HG03442 (cell line): ENCODE measurements at regions not wholly inside any gene's neighbourhood (a gene's known extent, or its start where the extent isn't known, plus 50 kb on each side); places are given as distances from the start of the nearest gene placed in this dataset.

ENCODE experiments used
- ATAC-seq: cut with Tn5 transposase; IDR thresholded peaks from one replicate; pipeline ENCODE4 v1.9.1; 2021; ENCODE audit warnings: mild to moderate bottlenecking, moderate library complexity; ENCODE audit not compliant: unreplicated experiment

DNA sequence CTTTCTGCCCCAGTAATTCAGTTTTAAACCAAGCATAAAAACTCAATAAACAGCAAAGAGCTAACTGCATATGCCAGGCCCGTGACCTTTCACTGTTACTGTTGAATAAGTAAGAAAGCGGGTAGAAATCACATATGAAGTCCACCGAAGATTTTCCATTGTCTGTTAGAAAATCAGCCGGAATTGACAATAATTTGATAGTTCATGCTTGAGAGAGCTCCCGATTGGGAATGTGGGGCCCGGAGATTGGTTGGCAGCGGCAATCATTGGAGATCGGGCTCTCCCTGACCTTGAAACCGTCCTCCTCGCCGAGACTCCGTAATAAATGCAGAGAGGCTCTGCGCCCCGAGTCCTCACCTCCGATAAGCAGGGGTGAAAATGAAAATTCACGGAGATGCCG is 709.6 kb downstream of the BRD1 start:
- no peak for ATAC-seq

DNA sequence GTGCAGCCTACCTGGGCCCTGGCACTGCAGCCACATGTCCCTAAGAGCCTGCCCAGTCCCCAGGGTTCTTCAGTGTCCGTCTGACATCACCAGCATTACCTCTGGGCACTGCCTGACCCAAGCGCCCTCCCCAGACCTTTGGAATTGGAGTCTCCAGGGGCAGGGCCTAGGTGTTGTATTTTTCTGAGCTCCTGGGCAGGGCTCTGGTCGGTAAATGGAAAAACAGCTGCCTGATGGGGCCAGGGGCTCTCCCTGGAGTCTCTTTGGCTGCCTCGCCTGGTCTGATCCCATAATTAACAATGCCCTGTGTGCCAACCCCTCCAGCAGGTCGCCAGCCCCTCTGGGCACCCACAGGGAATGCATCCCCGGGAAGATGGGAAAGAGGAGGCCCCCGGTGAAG is 710.2 kb downstream of the BRD1 start:
- no peak for ATAC-seq

DNA sequence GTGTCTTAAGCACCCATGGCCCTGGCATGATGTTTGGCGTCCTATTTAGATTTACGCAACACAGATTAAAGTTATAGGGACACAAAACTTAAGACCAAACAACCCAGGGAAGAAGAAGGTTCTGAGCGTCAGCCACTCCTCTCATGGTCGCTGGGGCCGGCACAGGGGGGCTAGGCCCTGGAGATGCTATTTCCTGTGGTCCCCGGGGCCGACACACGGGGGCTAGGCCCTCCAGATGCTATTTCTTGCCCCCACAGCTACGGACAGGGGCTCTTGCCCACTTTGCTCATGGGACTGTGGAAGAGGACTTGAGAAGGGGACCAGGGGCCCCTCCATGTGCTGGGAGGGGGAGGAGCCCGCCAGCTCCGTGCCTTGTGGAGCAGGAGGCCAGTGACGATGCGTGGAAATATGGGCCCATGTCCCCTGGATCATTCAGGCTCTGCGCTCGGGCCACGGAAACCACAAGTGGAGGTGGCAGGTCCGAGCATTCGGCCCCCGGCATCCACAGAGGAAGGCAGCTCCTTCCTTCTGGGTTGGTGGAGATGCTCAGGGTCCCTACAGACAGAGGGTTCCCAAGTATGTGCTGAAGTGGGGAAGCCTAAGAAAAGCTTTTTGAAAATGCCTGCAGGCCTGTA is 711.1 kb downstream of the BRD1 start:
- no peak for ATAC-seq

DNA sequence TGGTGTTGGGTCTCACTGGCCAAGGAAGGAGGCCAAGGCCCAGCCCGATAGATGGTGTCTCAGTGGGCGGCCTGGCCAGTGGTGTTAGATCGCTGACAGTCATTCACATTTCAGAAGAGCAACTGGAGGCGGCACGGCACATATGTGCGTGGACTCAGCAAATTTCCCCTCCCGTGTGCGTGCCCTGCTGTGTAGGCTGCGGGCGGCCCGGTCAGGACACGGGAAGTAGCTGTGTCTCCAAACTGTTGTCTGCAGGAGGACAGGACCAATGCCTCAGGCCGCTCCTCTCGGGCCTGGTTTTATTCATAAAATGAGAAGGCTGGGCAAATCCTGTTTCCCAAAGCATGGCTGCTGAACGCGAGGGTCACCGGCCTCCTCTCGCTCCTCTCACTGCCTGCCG is 711.7 kb downstream of the BRD1 start:
- no peak for ATAC-seq

DNA sequence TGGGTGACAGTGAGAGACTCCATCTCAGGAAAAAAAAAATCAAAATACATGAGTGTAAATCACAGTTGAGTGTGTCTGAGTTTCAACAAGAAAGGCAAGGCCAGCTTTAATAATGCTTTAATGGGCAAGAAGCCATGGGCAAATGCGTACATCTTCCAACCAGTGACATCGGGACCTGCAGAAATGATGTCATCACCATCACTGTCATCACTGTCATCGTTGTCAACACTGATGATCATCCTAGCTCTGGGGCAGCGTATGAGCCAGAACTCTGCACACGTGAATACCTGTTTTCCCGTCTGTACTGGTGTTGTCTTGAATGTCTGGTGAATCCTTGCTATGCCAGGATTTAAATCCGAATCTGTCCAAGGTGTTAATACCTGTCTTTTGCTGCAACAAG is 712.5 kb downstream of the BRD1 start:
- no peak for ATAC-seq

DNA sequence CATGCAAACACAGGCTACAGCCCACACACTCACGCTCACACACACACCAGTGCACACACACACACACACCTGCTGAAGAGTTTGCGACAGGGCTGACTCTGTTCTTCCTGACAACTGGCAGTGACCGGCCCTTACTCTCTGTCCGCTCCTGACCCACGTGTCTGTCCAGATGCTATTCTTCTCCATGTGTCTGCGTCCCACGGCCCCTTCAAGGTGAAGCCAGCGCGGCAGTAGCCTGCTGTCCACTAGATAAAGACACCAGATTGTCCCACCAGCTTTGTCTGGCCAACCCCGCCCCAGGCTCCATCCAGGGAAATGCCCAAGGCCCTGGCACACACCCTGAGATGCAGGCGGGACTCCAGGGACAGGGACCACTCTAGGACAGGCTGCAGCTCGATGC is 713.9 kb downstream of the BRD1 start:
- no peak for ATAC-seq

DNA sequence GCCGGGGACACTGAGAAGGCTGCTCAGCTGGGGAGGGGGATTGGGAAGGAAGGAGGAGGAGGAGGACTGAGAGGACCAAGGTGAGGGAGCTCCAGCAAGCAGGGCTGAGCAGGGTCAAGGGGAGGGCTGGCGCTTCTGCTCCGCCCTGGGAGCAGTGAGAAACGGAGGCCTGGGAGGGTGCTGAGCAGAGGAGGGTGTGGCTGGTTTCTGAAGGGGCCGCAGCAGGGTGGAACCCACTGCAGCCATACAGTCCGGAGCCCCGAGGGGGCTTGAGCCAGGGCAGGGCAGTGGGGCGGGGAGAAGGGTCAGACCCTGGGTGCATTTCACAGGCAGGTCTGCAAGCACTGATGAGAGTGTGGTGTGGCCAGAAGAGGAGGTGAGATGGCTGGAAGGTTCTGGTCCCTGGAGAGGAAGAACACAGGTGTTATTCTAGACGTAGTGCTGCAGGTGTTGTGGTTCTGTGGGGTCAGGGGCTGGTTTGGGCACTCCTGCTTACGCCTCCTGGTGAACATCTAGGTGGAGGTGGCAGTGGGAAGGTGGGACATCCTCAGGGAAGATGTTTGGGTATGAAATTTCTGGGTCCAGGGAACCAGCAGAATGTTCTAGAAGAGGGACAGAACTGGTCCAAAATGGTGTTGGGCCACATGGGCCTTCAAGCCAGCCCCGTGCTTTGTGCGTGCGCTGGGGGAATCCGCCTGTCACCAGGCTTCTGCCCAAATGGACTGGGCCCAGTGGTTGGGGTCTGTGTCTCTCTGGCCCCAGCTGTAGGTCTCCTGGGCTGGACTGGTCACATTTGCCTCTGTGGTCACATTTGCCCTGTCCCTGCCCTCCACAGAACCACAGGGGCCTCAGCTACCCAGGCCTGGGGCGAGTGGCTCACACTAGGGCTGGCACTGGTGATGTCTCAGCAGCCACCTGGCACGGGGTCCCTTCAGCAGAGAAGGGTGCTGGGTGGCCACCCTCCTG is 714.7 kb downstream of the BRD1 start:
- ATAC-seq = no peak

DNA sequence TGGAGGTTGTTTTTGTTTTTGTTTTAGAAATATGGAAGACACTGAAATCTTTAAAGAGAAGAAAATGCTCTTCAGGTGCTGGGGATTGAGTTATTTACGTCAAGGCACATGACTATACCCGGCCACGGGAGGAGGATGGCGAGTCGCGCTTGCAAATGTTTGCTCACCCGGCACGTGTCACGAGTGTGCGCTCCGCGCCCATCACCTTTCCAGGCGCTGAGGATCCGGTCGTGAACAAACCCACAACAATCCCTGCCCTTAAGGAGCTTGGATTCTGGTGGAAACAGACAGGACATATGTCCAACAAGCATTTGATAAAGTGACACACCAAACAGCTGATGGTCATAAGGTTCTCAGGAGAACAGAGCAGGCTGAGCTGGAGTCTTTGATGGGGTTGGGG is 715.5 kb downstream of the BRD1 start:
- no peak for ATAC-seq

DNA sequence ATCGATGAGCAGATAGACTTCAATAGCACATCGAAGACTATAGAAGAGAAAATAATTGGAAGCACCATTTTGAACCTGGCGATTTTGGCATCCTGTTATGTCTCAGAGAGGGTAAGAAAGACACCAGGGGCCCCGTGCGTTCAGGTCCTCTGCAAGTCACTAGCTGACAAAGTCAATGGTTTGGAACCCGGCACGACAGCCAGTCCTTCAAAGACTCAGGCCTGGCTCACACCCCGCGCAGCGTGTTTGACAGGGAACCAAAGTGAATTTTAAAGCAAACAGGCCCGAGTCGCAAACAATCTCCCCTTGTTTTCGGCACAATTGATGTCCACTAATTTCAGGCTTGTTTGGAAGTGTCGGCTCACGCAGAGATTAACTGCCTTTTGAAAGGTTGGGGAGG is 716.6 kb downstream of the BRD1 start:
- ATAC-seq = no peak

DNA sequence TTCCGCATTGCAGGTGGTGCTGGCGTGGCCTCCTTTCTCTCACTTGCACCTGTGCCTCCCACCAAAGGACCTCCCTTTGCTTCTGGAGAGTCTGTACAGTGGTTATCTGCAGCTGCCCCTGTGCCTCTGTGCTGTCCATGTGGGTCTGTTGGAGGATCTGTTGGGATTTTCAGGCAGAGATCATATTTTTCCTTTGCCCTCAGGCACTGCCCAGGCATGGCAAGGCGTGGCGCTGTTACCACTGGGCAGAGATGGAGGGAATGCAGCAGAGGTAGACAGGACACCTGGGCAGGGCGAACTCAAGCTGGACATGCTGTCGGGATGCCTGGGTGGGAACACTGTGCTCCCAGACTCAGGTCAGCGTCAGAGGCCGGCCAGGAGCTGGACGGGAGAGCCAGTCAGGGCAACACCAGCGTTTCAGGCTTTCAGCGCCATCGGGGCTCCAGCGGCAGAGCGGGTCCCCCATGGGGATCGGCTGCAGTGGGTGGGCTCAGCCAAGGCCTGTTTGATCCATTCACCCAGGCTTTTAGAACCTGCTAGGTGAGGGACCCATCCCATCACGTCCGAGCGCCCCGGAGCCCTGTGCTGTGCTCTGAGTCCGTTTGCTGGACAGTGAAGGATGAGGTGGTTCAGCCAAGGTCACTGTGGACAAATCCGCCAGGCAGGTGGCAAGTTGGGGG is 718.9 kb downstream of the BRD1 start:
- ATAC-seq = no peak

DNA sequence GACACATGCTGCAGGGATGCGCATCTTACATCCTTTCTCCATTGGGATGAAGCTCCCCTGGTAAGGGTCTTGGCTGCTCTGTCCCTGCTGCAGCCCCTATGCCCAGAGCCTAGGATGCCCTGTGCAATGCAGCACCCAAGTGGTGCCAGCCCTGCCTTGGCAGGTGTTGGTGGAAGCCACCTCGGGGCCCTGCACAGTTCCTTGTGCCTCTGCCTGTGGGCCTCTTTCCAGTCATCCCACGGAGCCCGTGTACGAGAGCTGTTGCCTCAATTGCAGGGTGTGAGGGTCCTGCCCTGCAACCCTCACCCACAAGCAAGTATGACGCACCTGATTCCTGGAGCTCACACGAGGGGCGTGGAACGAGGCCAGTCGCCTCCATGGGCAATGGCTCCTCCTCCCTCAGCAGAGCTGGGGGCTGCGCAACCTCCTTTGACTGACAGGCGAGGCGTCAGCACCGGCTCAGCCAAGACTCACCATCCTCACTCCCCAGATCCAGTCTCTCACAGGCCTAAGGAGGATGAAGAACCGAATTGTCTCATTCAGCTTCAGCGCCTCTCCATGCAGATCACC is 719.6 kb downstream of the BRD1 start:
- ATAC-seq = no peak

DNA sequence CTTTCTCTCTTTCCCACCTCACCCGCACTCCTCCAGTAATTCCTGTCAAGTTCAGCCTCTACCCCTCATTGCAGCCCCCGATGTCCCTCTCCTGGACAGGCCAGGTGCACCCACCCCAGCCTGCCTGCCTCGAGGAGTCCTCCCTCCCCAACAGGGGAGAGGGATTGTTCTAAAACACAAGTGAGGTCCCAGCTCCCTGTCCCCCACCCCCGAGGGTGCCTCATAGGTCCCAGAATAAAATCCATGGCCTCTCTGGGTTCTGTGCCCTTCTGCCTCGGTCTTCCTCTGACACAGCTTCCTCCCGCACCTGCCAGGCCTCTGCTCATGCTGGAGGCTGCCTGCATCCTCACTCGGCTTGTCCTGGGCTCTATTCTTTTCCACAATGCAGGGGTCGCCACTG is 720.1 kb downstream of the BRD1 start:
- no peak for ATAC-seq

DNA sequence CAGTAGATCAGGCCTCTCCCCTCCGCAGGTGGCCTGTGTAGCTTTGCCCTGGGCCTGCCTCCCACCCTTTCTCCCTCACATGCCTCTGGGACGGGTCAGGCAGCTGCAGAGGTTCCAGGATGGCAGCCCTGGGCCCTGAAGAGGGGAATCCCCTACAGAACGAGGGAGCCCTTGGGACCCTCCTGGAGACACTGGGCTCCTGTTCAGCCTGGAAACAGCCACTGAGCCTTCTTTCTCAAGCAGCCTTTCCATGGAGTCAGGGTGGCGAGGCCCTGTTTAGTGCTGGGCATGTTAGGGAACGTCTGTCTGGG is 720.9 kb downstream of the BRD1 start:
- no peak for ATAC-seq

DNA sequence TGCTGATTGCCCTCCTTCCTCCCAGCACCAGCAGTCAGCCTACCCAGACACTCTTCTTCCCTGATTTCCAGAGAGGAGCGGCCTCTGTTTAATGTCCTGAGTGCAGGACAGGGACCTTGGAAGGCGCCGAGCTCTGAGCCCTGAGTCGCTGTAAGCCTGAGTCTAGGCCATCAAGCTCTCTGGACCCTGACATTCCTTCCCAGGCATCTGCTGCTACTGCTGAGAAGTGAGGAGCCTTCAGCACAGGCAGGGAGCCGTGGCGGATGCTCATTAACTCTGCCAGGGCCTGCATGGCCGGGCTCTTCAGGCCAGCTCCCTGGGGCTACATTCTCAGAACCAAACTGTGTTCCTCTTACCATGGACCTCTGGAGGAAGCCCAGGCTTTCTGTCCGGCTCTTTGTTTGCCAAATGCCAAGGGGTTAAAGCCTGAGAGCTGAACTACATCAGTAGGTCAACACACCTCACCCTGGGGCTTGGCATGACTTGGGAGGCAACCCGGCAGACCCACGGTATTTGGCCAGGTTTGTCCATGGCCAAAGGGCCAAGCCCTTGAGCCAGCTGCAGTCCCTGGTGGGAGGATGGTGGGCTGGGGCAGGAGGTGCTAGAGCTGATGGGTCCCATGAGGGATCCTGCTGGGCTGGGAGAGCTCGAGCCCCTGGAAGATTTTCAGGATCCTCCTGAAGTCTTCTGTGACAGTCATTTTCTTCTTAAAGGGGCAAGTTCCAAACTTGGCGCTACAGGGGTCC is 721.4 kb downstream of the BRD1 start:
- no peak for ATAC-seq

DNA sequence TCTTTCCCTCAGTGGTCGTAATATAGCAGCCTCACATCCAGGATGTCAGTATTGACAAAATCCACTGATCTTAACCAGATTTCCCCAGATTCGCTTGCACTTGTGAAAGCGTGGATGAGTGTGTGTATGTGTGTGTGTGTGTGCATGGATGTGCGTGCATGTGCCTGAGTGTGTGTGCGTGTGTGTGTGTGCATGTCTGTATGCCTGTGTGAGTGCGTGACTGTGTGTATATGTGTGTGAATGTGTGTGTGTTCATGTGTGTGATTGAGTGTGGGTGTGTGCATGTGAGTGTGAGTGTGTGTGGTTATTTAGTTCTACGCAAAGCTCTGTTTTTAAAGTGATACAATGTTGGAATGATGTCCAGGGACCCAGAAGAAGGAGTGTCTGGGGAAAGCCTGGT is 723.2 kb downstream of the BRD1 start:
- ATAC-seq = no peak

DNA sequence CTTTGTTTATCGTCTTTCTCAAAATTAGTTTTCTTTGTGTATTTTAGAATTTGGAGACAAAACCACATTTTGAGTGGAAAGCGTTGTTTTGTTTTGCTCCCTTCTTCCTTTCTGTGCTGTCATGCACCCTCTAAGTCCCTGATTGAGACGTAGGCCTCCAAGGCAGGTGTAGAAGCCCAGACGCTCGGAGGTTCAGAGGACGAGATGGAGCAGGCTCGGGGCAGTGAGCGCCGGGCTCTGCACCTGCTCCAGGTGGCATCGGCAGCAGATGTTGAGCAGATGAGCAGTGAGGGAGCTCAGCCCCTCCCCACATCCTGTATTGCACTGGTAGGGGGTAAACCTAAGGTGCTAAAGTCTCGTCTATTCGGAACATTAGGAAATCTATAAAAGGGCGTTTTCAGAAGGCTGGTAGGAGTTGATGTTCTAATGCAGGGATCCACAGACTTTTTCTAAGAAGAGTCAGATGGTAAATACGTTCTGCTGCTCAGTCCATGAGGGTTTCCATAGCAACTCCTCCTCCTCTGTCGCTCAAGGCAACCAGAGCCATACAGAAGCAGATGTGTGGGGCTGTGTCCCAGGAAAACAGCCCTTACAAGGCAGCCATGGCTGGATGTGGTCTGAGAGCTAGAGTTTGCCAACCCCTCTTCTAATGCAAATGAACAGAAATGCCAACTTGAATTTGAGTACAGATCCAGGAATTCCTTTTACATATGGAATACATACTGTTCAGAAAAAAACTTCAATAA is 724.2 kb downstream of the BRD1 start:
- ATAC-seq = no peak

DNA sequence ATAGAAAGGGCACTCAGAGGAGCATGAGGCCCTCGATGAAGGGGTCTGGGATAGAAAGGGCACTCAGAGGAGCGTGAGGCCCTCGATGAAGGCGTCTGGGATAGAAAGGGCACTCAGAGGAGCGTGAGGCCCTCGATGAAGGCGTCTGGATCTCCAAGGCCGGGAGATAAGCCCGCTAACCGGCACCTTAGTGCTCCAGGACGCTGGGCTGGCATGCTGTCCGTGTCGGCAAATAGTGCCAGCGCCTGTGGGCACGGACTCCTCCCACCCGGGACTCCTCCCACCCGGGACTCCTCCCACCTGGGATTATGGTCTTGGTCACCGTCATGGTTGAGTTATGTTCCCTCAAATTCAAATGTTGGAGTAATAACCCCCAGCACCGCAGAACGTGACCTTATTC is 725.3 kb downstream of the BRD1 start:
- ATAC-seq = no peak

DNA sequence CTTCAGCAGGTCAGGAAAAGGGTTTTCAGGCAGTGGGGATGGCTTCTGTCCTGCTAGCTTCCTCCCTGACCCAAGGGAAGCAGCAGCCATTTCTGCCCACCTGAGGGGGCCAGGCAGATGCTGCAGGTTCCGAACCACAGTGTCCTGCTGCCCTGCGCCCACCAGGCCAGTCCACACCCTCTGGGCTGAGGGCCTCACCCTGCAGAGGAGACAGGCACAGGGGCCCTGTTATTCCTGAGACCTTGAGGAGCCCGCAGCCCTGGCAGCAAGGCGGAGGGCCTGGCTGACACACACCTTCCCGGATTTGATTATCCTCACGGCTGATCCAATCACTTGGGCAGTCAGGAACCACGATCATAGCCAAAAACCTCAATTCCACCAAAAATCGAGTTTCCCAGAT is 725.8 kb downstream of the BRD1 start:
- no peak for ATAC-seq

DNA sequence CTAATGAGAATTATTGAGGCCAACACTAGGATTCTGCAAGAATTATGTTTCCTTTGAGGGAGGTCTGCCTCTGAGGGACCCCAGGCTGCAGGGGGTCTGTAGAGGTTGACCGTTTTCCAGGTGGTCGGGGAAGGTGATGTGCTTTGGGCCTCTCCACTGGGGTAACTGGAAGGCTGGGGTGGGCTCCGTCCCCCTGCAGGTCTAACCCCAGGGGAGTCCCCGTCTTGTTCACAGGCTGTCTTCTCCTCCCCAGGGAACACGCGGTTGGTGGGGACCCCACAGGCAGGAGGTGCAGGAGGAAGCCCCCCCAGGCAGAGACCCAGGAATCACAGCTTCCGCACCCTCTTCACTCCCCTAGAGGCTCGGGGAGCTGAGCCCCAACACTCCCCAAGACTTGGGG is 726.4 kb downstream of the BRD1 start:
- no peak for ATAC-seq

DNA sequence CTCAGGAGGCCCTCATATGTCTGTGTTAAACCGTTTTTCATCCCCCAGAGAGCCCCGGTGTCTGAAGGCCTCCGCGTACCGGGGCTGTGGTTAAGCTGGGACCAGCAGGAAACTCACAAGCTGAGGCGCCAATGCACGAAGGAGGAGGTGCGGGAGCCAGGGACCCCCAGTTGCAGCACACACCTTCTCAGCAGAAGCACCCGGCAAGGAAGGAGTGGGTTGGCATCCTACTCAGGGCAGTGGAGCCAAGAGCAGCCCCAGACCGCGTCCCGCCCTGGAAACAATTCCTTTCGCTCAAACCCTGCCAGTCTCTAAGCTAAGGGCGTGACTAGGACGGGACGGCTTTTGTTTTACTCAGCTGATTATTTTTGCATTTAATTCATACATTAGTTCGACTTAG is 726.9 kb downstream of the BRD1 start:
- no peak for ATAC-seq
